Activated CD8-positive, alpha-beta T cell treated with anti-CD3 and anti-CD28 coated beads for 36 hours (primary cell): ENCODE measurements at regions not wholly inside any gene's neighbourhood (a gene's known extent, or its start where the extent isn't known, plus 50 kb on each side); places are given as distances from the start of the nearest gene placed in this dataset.

Experiments
- ATAC-seq: fragments of 200-7000 bp; cut with Tn5 transposase; one replicate; pipeline ENCODE4 v1.10.0; 2021; ENCODE audit warnings: mild to moderate bottlenecking, moderate library complexity
- CTCF ChIA-PET: fragments of 350-600 bp; sonication (Branson Sonifier 250); formaldehyde crosslinking; loops from one replicate; lab custom pipeline; 2021; ENCODE audit warnings: antibody characterized with exemption; lab: Charles Lee
- POLR2A ChIA-PET: fragments of 350-600 bp; sonication (Branson Sonifier 250); formaldehyde crosslinking; loops from one replicate; lab custom pipeline; 2021; ENCODE audit warnings: antibody characterized with exemption; lab: Charles Lee
- DNase-seq: peaks from one replicate; pipeline ENCODE4 v3.0.0-alpha.2; 2020
- H3K27ac Mint-ChIP-seq: one replicate; pipeline ENCODE4 v1.8.0; 2021; ENCODE audit warnings: mild to moderate bottlenecking, mixed read lengths
- H3K27me3 Mint-ChIP-seq: one replicate; pipeline ENCODE4 v1.8.0; 2021; ENCODE audit warnings: mixed read lengths
- H3K36me3 Mint-ChIP-seq: one replicate; pipeline ENCODE4 v1.8.0; 2021; ENCODE audit warnings: low read depth, mixed read lengths
- H3K4me1 Mint-ChIP-seq: one replicate; pipeline ENCODE4 v1.8.0; 2021; ENCODE audit warnings: low read depth, mixed read lengths
- H3K4me3 Mint-ChIP-seq: one replicate; pipeline ENCODE4 v1.8.0; 2021; ENCODE audit warnings: mild to moderate bottlenecking, moderate library complexity, mixed read lengths
- H3K9me3 Mint-ChIP-seq: one replicate; pipeline ENCODE4 v1.8.0; 2021; ENCODE audit warnings: mixed read lengths
- CTCF ChIP-seq: fragments of 200-600 bp; IDR thresholded peaks from one replicate; pipeline ENCODE4 v1.8.0; 2022; ENCODE audit warnings: antibody characterized with exemption, mild to moderate bottlenecking
- intact Hi-C: fragments of 100-400 bp; cut with micrococcal nuclease; formaldehyde crosslinking; loops from one replicate; pipeline ENCODE4 v1.10.0; 2022

- no peak for ATAC-seq
- Mint-ChIP-seq H3K27me3 (peaks cover 3% of the 10 kb centered on the region), H3K36me3 (peaks cover 3% of the 10 kb centered on the region)
These were observed 108.0 kb upstream of the MTAP start for GRCh38 chr9:21694424-21694823.

GRCh38 chr9:21695443-21695842, 107.0 kb upstream of the MTAP start:
- peaks cover 3% of the 10 kb centered on the region for H3K36me3 Mint-ChIP-seq
- no peak for DNase-seq
- peaks cover 8% of the 10 kb centered on the region for H3K9me3 Mint-ChIP-seq
- intact Hi-C loops: no loop called here
- POLR2A ChIA-PET: no interaction called here
- no peaks in the 10 kb centered on the region for H3K4me1 Mint-ChIP-seq
- no peak overlapping the region for H3K27ac Mint-ChIP-seq
- CTCF ChIA-PET: interaction anchor here (1.2 kb wide), 1 partner anchor 14 kb away, joined by 4 read pairs; no protein-coding TSS in a partner anchor
- no peak overlapping the region for H3K4me3 Mint-ChIP-seq
- H3K27me3 Mint-ChIP-seq: peaks cover 3% of the 10 kb centered on the region
- no peak for ATAC-seq
- TF ChIP-seq CTCF: no peak

More at GRCh38 chr9:21694424-21694823, 108.0 kb upstream of the MTAP start:
- CTCF ChIA-PET: interaction anchor here (1.2 kb wide), 1 partner anchor 15 kb away, joined by 4 read pairs; no protein-coding TSS in a partner anchor
- POLR2A ChIA-PET: no interaction called here
- intact Hi-C loops: no loop called here
- Mint-ChIP-seq H3K27ac (no peak overlapping the region), H3K9me3 (peaks cover 8% of the 10 kb centered on the region), H3K4me1 (peaks cover 3% of the 10 kb centered on the region), H3K4me3 (no peak overlapping the region)
- no peak for TF ChIP-seq CTCF
- no peak for DNase-seq

GRCh38 chr9:21695874-21696341, 106.5 kb upstream of the MTAP start:
- Mint-ChIP-seq H3K36me3 (peaks cover 3% of the 10 kb centered on the region), H3K9me3 (peaks cover 8% of the 10 kb centered on the region), H3K4me1 (no peaks in the 10 kb centered on the region), H3K27me3 (peaks cover 3% of the 10 kb centered on the region), H3K4me3 (no peak overlapping the region), H3K27ac (no peak overlapping the region)
- POLR2A ChIA-PET: no interaction called here
- CTCF ChIA-PET: interaction anchor here (1.2 kb wide), 1 partner anchor 13 kb away, joined by 4 read pairs; no protein-coding TSS in a partner anchor
- ATAC-seq (no peak), DNase-seq (no peak)
- intact Hi-C loops: no loop called here
- TF ChIP-seq CTCF: no peak

- ChIA-PET CTCF (no interaction called here), POLR2A (no interaction called here)
- H3K27me3 Mint-ChIP-seq: peaks cover 3% of the 10 kb centered on the region
- no peak overlapping the region for H3K4me3 Mint-ChIP-seq
- TF ChIP-seq CTCF: no peak
- no peaks in the 10 kb centered on the region for H3K4me1 Mint-ChIP-seq
- H3K9me3 Mint-ChIP-seq: peaks cover 8% of the 10 kb centered on the region
- intact Hi-C loops: no loop called here
- peaks cover 3% of the 10 kb centered on the region for H3K36me3 Mint-ChIP-seq
- H3K27ac Mint-ChIP-seq: no peak overlapping the region
- DNase-seq (no peak), ATAC-seq (no peak)
These were observed 106.0 kb upstream of the MTAP start for GRCh38 chr9:21696411-21696871.

GRCh38 chr9:21708260-21708711, 94.2 kb upstream of the MTAP start:
- DNase-seq: no peak
- ChIA-PET POLR2A (no interaction called here), CTCF (interaction anchor here (0.6 to 3.8 kb wide), 37 partner anchors 11 to 513 kb away, joined by 3 to 39 read pairs (median 5); no protein-coding TSS in a partner anchor)
- TF ChIP-seq CTCF: no peak
- Mint-ChIP-seq H3K27me3 (no peaks in the 10 kb centered on the region), H3K9me3 (no peaks in the 10 kb centered on the region), H3K4me3 (no peak overlapping the region), H3K36me3 (no peaks in the 10 kb centered on the region), H3K27ac (no peak overlapping the region), H3K4me1 (peaks cover 16% of the 10 kb centered on the region)
- no peak for ATAC-seq
- intact Hi-C loops: no loop called here
